K562 (cell line): ENCODE measurements at regions not wholly inside any gene's neighbourhood (a gene's known extent, or its start where the extent isn't known, plus 50 kb on each side); places are given as distances from the start of the nearest gene placed in this dataset.

Source experiments
- ATAC-seq: fragments of 200-7000 bp; cut with Tn5 transposase; 3 replicates; pipeline ENCODE4 v1.9.1; 2020; ENCODE audit warnings: moderate library complexity
- BruUV-seq: library from RNA; stranded (reverse); fragments of 400-500 nt; replicated peaks from 2 replicates; lab custom pipeline; 2021; lab: Mats Ljungman, UMichigan
- CTCF ChIA-PET: fragments of 300-600 bp; formaldehyde crosslinking; extraction: SDS; loops from one replicate; lab custom pipeline; 2021; ENCODE audit warnings: low intra/inter-chr PET ratio; lab: Yijun Ruan, JAX
- POLR2A ChIA-PET: fragments of 300-600, 350-650 bp; sonication (Branson Sonifier 250); formaldehyde crosslinking; extraction: SDS; loops from one replicate; lab custom pipeline; 2021; ENCODE audit warnings: antibody characterized with exemption, inconsistent platforms; lab: Yijun Ruan, JAX
- DNase-seq, 4 experiments: peaks; one replicate each; pipeline versions ENCODE4 v3.0.0 to v3.0.0-alpha.2; 2011 to 2018; ENCODE audit warnings: low spot score in 3 of 4, mixed read lengths in 3 of 4; ENCODE audit errors: extremely low read depth in 1 of 4
- FAIRE-seq: peaks from 2 replicates; lab custom pipeline; 2011; peaks lifted over from hg19 to GRCh38; lab: Jason Lieb, UNC
- H2AFZ ChIP-seq: 2 replicates; pipeline ENCODE4 v1.6.0; 2011; ENCODE audit warnings: low read depth, low read length, control low read depth, inconsistent platforms
- H3K27ac ChIP-seq: fragments of 200-600 bp; 3 replicates; pipeline ENCODE4 v1.8.0; 2011; ENCODE audit warnings: low read depth, mild to moderate bottlenecking, control low read depth, inconsistent platforms, low read length, moderate library complexity, mixed read lengths; ENCODE audit errors: extremely low read depth
- H3K27me3 ChIP-seq, 2 experiments: fragments of 300-600 bp in 1 of 2; 2 replicates in 1 of 2; 3 replicates in 1 of 2; pipeline versions ENCODE4 v1.6.0 to v1.8.0; 2011; ENCODE audit warnings: inconsistent platforms in 2 of 2, low read length in 2 of 2, mild to moderate bottlenecking in 1 of 2, mixed read lengths in 1 of 2, moderate library complexity in 1 of 2; ENCODE audit not compliant: control insufficient read depth in 2 of 2, insufficient read depth in 2 of 2
- H3K36me3 ChIP-seq: fragments of 300-600 bp; 3 replicates; pipeline ENCODE4 v1.8.0; 2011; ENCODE audit warnings: mild to moderate bottlenecking, low read length, inconsistent platforms; ENCODE audit not compliant: control insufficient read depth, insufficient read depth
- H3K4me1 ChIP-seq, 2 experiments: fragments of 200-600 bp in 1 of 2; replicated peaks in 1 of 2; 2 replicates in 1 of 2; 3 replicates in 1 of 2; pipeline versions ENCODE4 v1.5.1 to v1.8.0; 2011; ENCODE audit warnings: inconsistent platforms in 2 of 2, low read length in 2 of 2, mild to moderate bottlenecking in 1 of 2, mixed read lengths in 1 of 2, moderate library complexity in 1 of 2; ENCODE audit not compliant: control insufficient read depth in 2 of 2, insufficient read depth in 2 of 2
- H3K4me2 ChIP-seq: 2 replicates; pipeline ENCODE4 v1.6.1; 2011; ENCODE audit warnings: low read length, control low read depth, inconsistent platforms, mixed read lengths; ENCODE audit not compliant: insufficient read depth
- H3K4me3 ChIP-seq: fragments of 200-600 bp; sonication (generic), shearing (Covaris generic); 2 replicates; pipeline ENCODE4 v1.5.1; 2016; ENCODE audit warnings: control low read depth, inconsistent platforms
- H3K79me2 ChIP-seq: fragments of 200-600 bp; 3 replicates; pipeline ENCODE4 v1.8.0; 2011; ENCODE audit warnings: low read length, inconsistent platforms; ENCODE audit not compliant: control insufficient read depth, insufficient read depth
- H3K9ac ChIP-seq, 2 experiments: 2 replicates each; pipeline versions ENCODE4 v1.6.0 to v1.6.1; 2011; ENCODE audit warnings: low read depth in 2 of 2, low read length in 2 of 2, control low read depth in 1 of 2, inconsistent platforms in 1 of 2, mild to moderate bottlenecking in 1 of 2, mixed read lengths in 1 of 2; ENCODE audit not compliant: insufficient read depth in 1 of 2
- H3K9me1 ChIP-seq: one replicate; pipeline ENCODE4 v1.6.0; 2011; ENCODE audit warnings: inconsistent platforms, mild to moderate bottlenecking, low read length, moderate library complexity; ENCODE audit not compliant: control insufficient read depth, insufficient read depth
- H3K9me3 ChIP-seq: replicated peaks from 2 replicates; pipeline ENCODE4 v1.5.1; 2011; ENCODE audit warnings: low read depth, low read length, inconsistent platforms; ENCODE audit not compliant: control insufficient read depth, insufficient read depth
- H4K20me1 ChIP-seq: replicated peaks from 2 replicates; pipeline ENCODE4 v1.6.1; 2011; ENCODE audit warnings: low read length, inconsistent platforms, mixed read lengths; ENCODE audit not compliant: control insufficient read depth, insufficient read depth
- KDM2B ChIP-seq: fragments of 250-450 bp; sonication (Bioruptor Pico); IDR thresholded peaks from 2 replicates; pipeline ENCODE4 v1.8.0; 2021; ENCODE audit warnings: mild to moderate bottlenecking, moderate library complexity
- TFE3 ChIP-seq: fragments of 450-650 bp; formaldehyde crosslinking; IDR thresholded peaks from 2 replicates; pipeline ENCODE4 v1.4.0; 2020; ENCODE audit warnings: mild to moderate bottlenecking, mixed read lengths
- ZNF518B ChIP-seq: fragments of 250-450 bp; sonication (Bioruptor Pico); IDR thresholded peaks from 2 replicates; pipeline ENCODE4 v1.5.0; 2021; ENCODE audit warnings: mild to moderate bottlenecking, moderate library complexity
- WGBS: fragments of 100-300 bp; shearing (Covaris generic); methylation state at CpG from one replicate; pipeline ENCODE4 v1.1.6; 2016; ENCODE audit warnings: low coverage, mixed read lengths; ENCODE audit not compliant: insufficient coverage; ENCODE audit errors: missing lambda C conversion rate; 5-methylcytosine and 5-hydroxymethylcytosine counted together
- in situ Hi-C: fragments of 300-500 bp; cut with MboI; formaldehyde crosslinking; loops from 4 replicates; pipeline ENCODE4 v1.15.0; 2018; ENCODE audit warnings: inconsistent platforms, mixed read lengths
- intact Hi-C: fragments of 100-400 bp; cut with micrococcal nuclease; formaldehyde crosslinking; loops from 2 replicates; pipeline ENCODE4 v1.14.2; 2022

GRCh38 chr20:57806476-57806875 lies 96.7 kb upstream of the PMEPA1 start (continued):
- TF ChIP-seq ZNF518B (CRISPR knock-in tag) = no peak

GRCh38 chr20:57805747-57806146 lies 95.9 kb upstream of the PMEPA1 start:
- intact Hi-C loops = no loop called here
- Histone ChIP-seq H3K9me3 (no peaks in the 10 kb centered on the region), H3K4me3 (no peak overlapping the region), H2AFZ (no peak overlapping the region), H3K4me1 (no peaks in the 10 kb centered on the region), H3K36me3 (no peaks in the 10 kb centered on the region), H4K20me1 (peaks cover 4% of the 10 kb centered on the region), H3K4me2 (no peak overlapping the region), H3K9me1 (no peaks in the 10 kb centered on the region), H3K27me3 (peaks cover 2 to 37% of the 10 kb centered on the region in 2 experiments; a peak in 3 of 5 replicates), H3K9ac (no peak overlapping the region), H3K79me2 (no peaks in the 10 kb centered on the region), H3K27ac (no peak overlapping the region)
- ChIA-PET POLR2A (no interaction called here), CTCF (no interaction called here)
- TF ChIP-seq KDM2B (CRISPR knock-in tag) (no peak), TFE3 (CRISPR knock-in tag) (peak; percentile 36; the same call in 1 of the 2 replicates)
- FAIRE-seq = no peak
- no peak for DNase-seq
- 0% methylated on average over 5 of the region's 5 CpGs for WGBS
- BruUV-seq = no TSS peak
- ATAC-seq = no peak
- in situ Hi-C loops = no loop called here
